Astrocyte (in vitro differentiated cells and primary cell): ENCODE measurements at regions not wholly inside any gene's neighbourhood (a gene's known extent, or its start where the extent isn't known, plus 50 kb on each side); places are given as distances from the start of the nearest gene placed in this dataset.

Source experiments
- EZH2 ChIP-seq: IDR thresholded peaks from 2 replicates; pipeline ENCODE4 v1.6.1; 2012; ENCODE audit warnings: mild to moderate bottlenecking, low read length, inconsistent platforms; ENCODE audit not compliant: insufficient read depth
- TF ChIP-seq, protein P1 (sequence below): IDR thresholded peaks from 2 replicates; pipeline ENCODE4 v1.5.1; 2011; ENCODE audit warnings: low read depth, mild to moderate bottlenecking, inconsistent platforms, low read length, moderate library complexity; ENCODE audit not compliant: insufficient read depth

GRCh38 chr6:4687656-4687988 lies 88.6 kb upstream of the CDYL start:
- no peak for TF ChIP-seq EZH2
- TF ChIP-seq, protein P1, sequence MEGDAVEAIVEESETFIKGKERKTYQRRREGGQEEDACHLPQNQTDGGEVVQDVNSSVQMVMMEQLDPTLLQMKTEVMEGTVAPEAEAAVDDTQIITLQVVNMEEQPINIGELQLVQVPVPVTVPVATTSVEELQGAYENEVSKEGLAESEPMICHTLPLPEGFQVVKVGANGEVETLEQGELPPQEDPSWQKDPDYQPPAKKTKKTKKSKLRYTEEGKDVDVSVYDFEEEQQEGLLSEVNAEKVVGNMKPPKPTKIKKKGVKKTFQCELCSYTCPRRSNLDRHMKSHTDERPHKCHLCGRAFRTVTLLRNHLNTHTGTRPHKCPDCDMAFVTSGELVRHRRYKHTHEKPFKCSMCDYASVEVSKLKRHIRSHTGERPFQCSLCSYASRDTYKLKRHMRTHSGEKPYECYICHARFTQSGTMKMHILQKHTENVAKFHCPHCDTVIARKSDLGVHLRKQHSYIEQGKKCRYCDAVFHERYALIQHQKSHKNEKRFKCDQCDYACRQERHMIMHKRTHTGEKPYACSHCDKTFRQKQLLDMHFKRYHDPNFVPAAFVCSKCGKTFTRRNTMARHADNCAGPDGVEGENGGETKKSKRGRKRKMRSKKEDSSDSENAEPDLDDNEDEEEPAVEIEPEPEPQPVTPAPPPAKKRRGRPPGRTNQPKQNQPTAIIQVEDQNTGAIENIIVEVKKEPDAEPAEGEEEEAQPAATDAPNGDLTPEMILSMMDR, result no peak
